DOHH2 (cell line): ENCODE measurements at regions not wholly inside any gene's neighbourhood (a gene's known extent, or its start where the extent isn't known, plus 50 kb on each side); places are given as distances from the start of the nearest gene placed in this dataset.

Source experiments
- H3F3A ChIP-seq: fragments of 200-600 bp; sonication (generic), shearing (Covaris generic); 2 replicates; pipeline ENCODE4 v1.6.0; 2016; ENCODE audit warnings: antibody characterized with exemption, mild to moderate bottlenecking; ENCODE audit not compliant: control insufficient read depth, insufficient read depth
- H3K27ac ChIP-seq: fragments of 200-600 bp; sonication (generic); 2 replicates; pipeline ENCODE4 v1.5.1; 2014; ENCODE audit warnings: low read depth, mild to moderate bottlenecking, low read length, moderate library complexity
- H3K27me3 ChIP-seq: fragments of 200-600 bp; sonication (generic); 2 replicates; pipeline ENCODE4 v1.6.1; 2014; ENCODE audit warnings: mild to moderate bottlenecking, low read length, mixed read lengths; ENCODE audit not compliant: control insufficient read depth
- H3K36me3 ChIP-seq: fragments of 200-600 bp; sonication (generic); 2 replicates; pipeline ENCODE4 v1.6.1; 2014; ENCODE audit warnings: mild to moderate bottlenecking, low read length, moderate library complexity, mixed read lengths; ENCODE audit not compliant: control insufficient read depth
- H3K4me1 ChIP-seq: fragments of 200-600 bp; sonication (generic); 2 replicates; pipeline ENCODE4 v1.6.1; 2014; ENCODE audit warnings: mild to moderate bottlenecking, low read length, mixed read lengths; ENCODE audit not compliant: control insufficient read depth
- H3K4me2 ChIP-seq: fragments of 200-600 bp; sonication (generic); 2 replicates; pipeline ENCODE4 v1.6.0; 2014; ENCODE audit warnings: mild to moderate bottlenecking, low read length, moderate library complexity
- H3K4me3 ChIP-seq: fragments of 200-600 bp; sonication (generic); 2 replicates; pipeline ENCODE4 v1.5.1; 2014; ENCODE audit warnings: mild to moderate bottlenecking, low read length, mixed read lengths
- H3K79me2 ChIP-seq: fragments of 200-600 bp; sonication (generic); 2 replicates; pipeline ENCODE4 v1.6.1; 2014; ENCODE audit warnings: mild to moderate bottlenecking, low read length, mixed read lengths; ENCODE audit not compliant: control insufficient read depth
- H3K9me2 ChIP-seq: fragments of 200-600 bp; sonication (generic); replicated peaks from 2 replicates; pipeline ENCODE4 v1.6.1; 2014; ENCODE audit warnings: mild to moderate bottlenecking, low read length, mixed read lengths; ENCODE audit not compliant: control insufficient read depth
- H3K9me3 ChIP-seq: fragments of 200-600 bp; sonication (generic); 2 replicates; pipeline ENCODE4 v1.6.1; 2014; ENCODE audit warnings: antibody characterized with exemption, low read length, mixed read lengths; ENCODE audit not compliant: control insufficient read depth, insufficient read depth
- H4K20me1 ChIP-seq: fragments of 200-600 bp; sonication (generic); 2 replicates; pipeline ENCODE4 v1.6.0; 2014; ENCODE audit warnings: low read depth, mild to moderate bottlenecking, antibody characterized with exemption, low read length, moderate library complexity; ENCODE audit not compliant: control insufficient read depth, insufficient read depth
- CTCF ChIP-seq: fragments of 200-600 bp; sonication (generic); IDR thresholded peaks from one replicate; pipeline ENCODE4 v1.5.1; 2014; ENCODE audit warnings: antibody characterized with exemption, mild to moderate bottlenecking, low read depth, low read length; ENCODE audit not compliant: poor library complexity, severe bottlenecking
- EZH2phosphoT487 ChIP-seq: fragments of 200-600 bp; sonication (generic); IDR thresholded peaks from 2 replicates; pipeline ENCODE4 v1.6.1; 2017; ENCODE audit warnings: borderline replicate concordance, mild to moderate bottlenecking, antibody characterized with exemption, low read length, moderate library complexity, mixed read lengths

- Histone ChIP-seq H3K4me3 (no peak overlapping the region), H3K9me3 (no peaks in the 10 kb centered on the region; the same call in 1 of the 2 replicates), H3K36me3 (no peaks in the 10 kb centered on the region), H3K27ac (no peak overlapping the region), H3K4me2 (no peak overlapping the region), H3K4me1 (no peaks in the 10 kb centered on the region), H3F3A (no peaks in the 10 kb centered on the region), H4K20me1 (no peaks in the 10 kb centered on the region), H3K27me3 (no peaks in the 10 kb centered on the region), H3K79me2 (no peaks in the 10 kb centered on the region), H3K9me2 (no peaks in the 10 kb centered on the region)
- no peak for TF ChIP-seq EZH2phosphoT487
- TF ChIP-seq CTCF = no peak
These were observed 233.6 kb upstream of the IRX1 start for GRCh38 chr5:3361811-3362605.

GRCh38 chr5:3359642-3360041, 236.0 kb upstream of the IRX1 start:
- Histone ChIP-seq H3K27ac (no peak overlapping the region), H3K27me3 (no peaks in the 10 kb centered on the region), H3K4me1 (no peaks in the 10 kb centered on the region), H3K4me3 (no peak overlapping the region), H3F3A (no peaks in the 10 kb centered on the region), H3K9me3 (no peaks in the 10 kb centered on the region; the same call in 1 of the 2 replicates), H3K4me2 (no peak overlapping the region), H3K9me2 (no peaks in the 10 kb centered on the region), H3K36me3 (no peaks in the 10 kb centered on the region), H4K20me1 (no peaks in the 10 kb centered on the region), H3K79me2 (no peaks in the 10 kb centered on the region)
- no peak for TF ChIP-seq EZH2phosphoT487
- no peak for TF ChIP-seq CTCF

GRCh38 chr5:3357291-3357690, 238.3 kb upstream of the IRX1 start:
- Histone ChIP-seq H3K4me1 (no peaks in the 10 kb centered on the region), H4K20me1 (no peaks in the 10 kb centered on the region), H3K27ac (no peak overlapping the region), H3K36me3 (no peaks in the 10 kb centered on the region), H3K4me3 (no peak overlapping the region), H3K9me3 (no peaks in the 10 kb centered on the region; the same call in 1 of the 2 replicates), H3K4me2 (no peak overlapping the region), H3K9me2 (no peaks in the 10 kb centered on the region), H3K27me3 (no peaks in the 10 kb centered on the region), H3K79me2 (no peaks in the 10 kb centered on the region), H3F3A (no peaks in the 10 kb centered on the region)
- TF ChIP-seq CTCF = no peak
- no peak for TF ChIP-seq EZH2phosphoT487
